Stimulated activated CD8-positive, alpha-beta memory T cell treated with anti-CD3 and anti-CD28 coated beads, Interleukin-15, amount 100 ng/mL, for 48 hours (primary cell): ENCODE measurements at regions not wholly inside any gene's neighbourhood (a gene's known extent, or its start where the extent isn't known, plus 50 kb on each side); places are given as distances from the start of the nearest gene placed in this dataset.
"Not testable (repeated sequence)": the region's sequence is repeated elsewhere in the genome, so short reads cannot be mapped to it uniquely, and the experiment has no call there.

ENCODE experiments used
- DNase-seq, 2 donors: peaks; one replicate each; pipeline ENCODE4 v3.0.0-alpha.2; 2020; ENCODE audit warnings: low read depth in 2 of 2

- no peak for DNase-seq
Measured at GRCh38 chr14:71328183-71328582, 420.9 kb downstream of the PCNX1 start.

- DNase-seq = no peak
Measured at GRCh38 chr14:71328954-71329353, 421.7 kb downstream of the PCNX1 start.

- DNase-seq = no peak
Measured at GRCh38 chr14:71331403-71331802, 424.1 kb downstream of the PCNX1 start.

GRCh38 chr14:71332476-71332875 is 425.2 kb downstream of the PCNX1 start:
- DNase-seq = no peak

- DNase-seq = no peak
Measured at GRCh38 chr14:71333705-71334104, 426.4 kb downstream of the PCNX1 start.

GRCh38 chr14:71336489-71337192 is 429.4 kb downstream of the PCNX1 start:
- DNase-seq = no peak

- DNase-seq = no peak
Measured at GRCh38 chr14:71338153-71338552, 430.9 kb downstream of the PCNX1 start.

- no peak for DNase-seq
Measured at GRCh38 chr14:71339650-71340415, 432.6 kb downstream of the PCNX1 start.

GRCh38 chr14:71341156-71341555 is 433.9 kb downstream of the PCNX1 start:
- DNase-seq = no peak

- no peak for DNase-seq
Measured at GRCh38 chr14:71343724-71344123, 436.5 kb downstream of the PCNX1 start.

GRCh38 chr14:71344506-71344905 is 437.2 kb downstream of the PCNX1 start:
- DNase-seq = no peak

GRCh38 chr14:71346685-71347084 is 439.4 kb downstream of the PCNX1 start:
- no peak for DNase-seq

GRCh38 chr14:71348394-71348793 is 441.1 kb downstream of the PCNX1 start:
- no peak for DNase-seq

- no peak for DNase-seq
Measured at GRCh38 chr14:71348817-71349216, 441.6 kb downstream of the PCNX1 start.

- no peak for DNase-seq
Measured at GRCh38 chr14:71354142-71354541, 446.9 kb downstream of the PCNX1 start.

- DNase-seq = no peak
Measured at GRCh38 chr14:71354801-71355200, 447.5 kb downstream of the PCNX1 start.

- DNase-seq = no peak
Measured at GRCh38 chr14:71355324-71356201, 448.3 kb downstream of the PCNX1 start.

GRCh38 chr14:71358209-71358931 is 451.1 kb downstream of the PCNX1 start:
- no peak for DNase-seq

GRCh38 chr14:71358932-71359421 is 451.7 kb downstream of the PCNX1 start:
- not testable (repeated sequence) for DNase-seq

- no peak for DNase-seq
Measured at GRCh38 chr14:71359823-71360222, 452.6 kb downstream of the PCNX1 start.

GRCh38 chr14:71361336-71361735 is 454.1 kb downstream of the PCNX1 start:
- DNase-seq = no peak
